ENCODE measurements at regions not wholly inside any gene's neighbourhood (a gene's known extent, or its start where the extent isn't known, plus 50 kb on each side); places are given as distances from the start of the nearest gene placed in this dataset.

DNA sequence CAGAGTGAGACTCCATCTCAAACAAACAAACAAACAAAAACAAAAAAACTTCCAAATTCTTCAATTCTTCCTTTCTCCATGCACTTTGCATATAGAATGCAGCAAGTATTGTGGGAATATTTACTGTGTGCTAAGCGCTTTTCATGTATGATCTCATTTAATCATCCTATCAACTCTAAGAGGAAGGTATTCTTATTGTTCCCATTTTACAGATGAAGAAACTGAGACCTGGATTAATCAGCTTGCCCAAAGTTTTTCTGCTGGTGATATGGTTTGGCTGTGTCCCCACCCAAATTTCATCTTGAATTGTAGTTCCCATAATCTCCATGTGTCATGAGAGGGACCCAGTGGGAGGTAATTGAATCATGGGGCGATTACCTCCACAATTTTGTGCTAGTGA is 56.6 kb upstream of the KCNG1 start:
- no peak overlapping the region for H3K4me3 Mint-ChIP-seq (ENCODE audit: unreplicated experiment)
- no peaks in the 10 kb centered on the region for H3K4me1 Mint-ChIP-seq (ENCODE audit: low read depth)
- H3K9me3 Mint-ChIP-seq (ENCODE audit: low read depth) = no peaks in the 10 kb centered on the region
- peaks cover 67% of the 10 kb centered on the region for H3K27me3 Mint-ChIP-seq (ENCODE audit: low read depth)
- H3K27ac Mint-ChIP-seq (ENCODE audit: unreplicated experiment) = no peak overlapping the region
- no peak for DNase-seq (ENCODE audit: low spot score)
- TF ChIP-seq, protein P1, sequence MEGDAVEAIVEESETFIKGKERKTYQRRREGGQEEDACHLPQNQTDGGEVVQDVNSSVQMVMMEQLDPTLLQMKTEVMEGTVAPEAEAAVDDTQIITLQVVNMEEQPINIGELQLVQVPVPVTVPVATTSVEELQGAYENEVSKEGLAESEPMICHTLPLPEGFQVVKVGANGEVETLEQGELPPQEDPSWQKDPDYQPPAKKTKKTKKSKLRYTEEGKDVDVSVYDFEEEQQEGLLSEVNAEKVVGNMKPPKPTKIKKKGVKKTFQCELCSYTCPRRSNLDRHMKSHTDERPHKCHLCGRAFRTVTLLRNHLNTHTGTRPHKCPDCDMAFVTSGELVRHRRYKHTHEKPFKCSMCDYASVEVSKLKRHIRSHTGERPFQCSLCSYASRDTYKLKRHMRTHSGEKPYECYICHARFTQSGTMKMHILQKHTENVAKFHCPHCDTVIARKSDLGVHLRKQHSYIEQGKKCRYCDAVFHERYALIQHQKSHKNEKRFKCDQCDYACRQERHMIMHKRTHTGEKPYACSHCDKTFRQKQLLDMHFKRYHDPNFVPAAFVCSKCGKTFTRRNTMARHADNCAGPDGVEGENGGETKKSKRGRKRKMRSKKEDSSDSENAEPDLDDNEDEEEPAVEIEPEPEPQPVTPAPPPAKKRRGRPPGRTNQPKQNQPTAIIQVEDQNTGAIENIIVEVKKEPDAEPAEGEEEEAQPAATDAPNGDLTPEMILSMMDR (IDR thresholded peaks at IDR 0.05) = no peak
- H3K36me3 Mint-ChIP-seq (ENCODE audit: low read depth) = no peaks in the 10 kb centered on the region

DNA sequence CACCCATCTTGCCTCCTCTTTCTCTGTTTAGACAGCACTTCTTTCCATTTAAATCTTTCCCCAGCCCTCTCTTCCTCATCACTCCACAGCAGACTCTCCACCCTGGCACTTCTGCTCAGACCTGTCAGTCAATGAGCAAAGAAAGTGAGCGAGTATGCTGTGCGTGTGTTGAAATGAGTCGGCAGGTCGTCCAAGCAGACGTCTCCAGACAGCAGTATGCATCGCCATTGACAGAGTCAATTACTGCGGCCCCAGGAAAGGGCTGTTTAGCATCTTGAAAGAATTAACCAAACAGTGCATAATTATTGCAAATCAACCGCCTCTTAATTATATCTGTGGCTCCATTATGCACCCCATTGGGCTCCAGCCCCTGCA is 54.8 kb upstream of the KCNG1 start:
- no peak overlapping the region for H3K4me3 Mint-ChIP-seq (ENCODE audit: unreplicated experiment)
- TF ChIP-seq, protein P1 (IDR thresholded peaks at IDR 0.05) = no peak
- no peaks in the 10 kb centered on the region for H3K4me1 Mint-ChIP-seq (ENCODE audit: low read depth)
- H3K9me3 Mint-ChIP-seq (ENCODE audit: low read depth) = no peaks in the 10 kb centered on the region
- no peak for DNase-seq (ENCODE audit: low spot score)
- H3K27ac Mint-ChIP-seq (ENCODE audit: unreplicated experiment) = no peak overlapping the region
- peaks cover 60% of the 10 kb centered on the region for H3K27me3 Mint-ChIP-seq (ENCODE audit: low read depth)
- no peaks in the 10 kb centered on the region for H3K36me3 Mint-ChIP-seq (ENCODE audit: low read depth)

DNA sequence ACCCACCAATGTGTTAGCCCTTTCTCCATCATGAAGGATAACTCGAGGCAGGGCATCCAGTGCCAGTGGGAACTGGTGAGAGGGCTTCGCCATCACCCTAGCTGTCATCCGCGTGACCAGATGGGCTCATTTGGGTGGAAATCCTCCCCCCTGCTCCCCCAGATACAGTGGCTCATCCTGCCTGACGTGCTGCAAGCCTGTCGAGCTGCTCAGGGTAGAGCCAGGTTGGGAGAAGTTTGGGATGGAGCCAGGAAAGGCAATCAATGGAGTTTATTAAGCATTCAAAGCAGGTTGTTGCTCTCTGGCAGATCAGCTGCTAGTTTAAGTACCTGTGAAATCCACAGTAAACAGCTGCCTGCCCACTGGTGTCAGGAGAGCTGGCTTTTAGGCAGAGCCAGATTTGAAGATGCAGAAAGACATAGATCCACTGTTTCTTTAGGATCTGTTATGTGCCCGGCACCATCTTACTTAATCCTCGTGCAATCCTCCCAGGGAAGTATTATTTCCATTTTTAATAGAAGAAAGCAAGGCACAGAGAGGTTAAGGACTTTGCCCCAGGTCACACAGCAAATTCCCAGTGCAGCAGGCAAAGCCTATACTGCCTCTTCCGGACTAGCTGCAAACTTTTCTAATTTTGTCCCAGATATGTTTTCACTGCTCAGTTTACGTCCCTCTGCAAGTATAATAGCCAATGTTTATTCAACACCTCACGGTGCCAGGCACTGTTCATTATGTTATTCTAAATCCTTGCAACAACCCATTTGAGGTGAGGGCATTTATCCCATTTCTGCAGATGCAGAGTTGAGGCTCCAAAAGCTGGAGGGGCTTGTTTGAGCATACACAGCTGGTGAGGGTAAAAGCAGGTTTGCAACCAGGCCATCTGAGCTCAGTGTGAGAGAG is 54.1 kb upstream of the KCNG1 start:
- TF ChIP-seq, protein P1 (IDR thresholded peaks at IDR 0.05) = peak; percentile 17
- no peaks in the 10 kb centered on the region for H3K36me3 Mint-ChIP-seq (ENCODE audit: low read depth)
- no peak overlapping the region for H3K27ac Mint-ChIP-seq (ENCODE audit: unreplicated experiment)
- no peak overlapping the region for H3K4me3 Mint-ChIP-seq (ENCODE audit: unreplicated experiment)
- H3K9me3 Mint-ChIP-seq (ENCODE audit: low read depth) = no peaks in the 10 kb centered on the region
- no peak for DNase-seq (ENCODE audit: low spot score)
- H3K27me3 Mint-ChIP-seq (ENCODE audit: low read depth) = peaks cover 59% of the 10 kb centered on the region
- no peaks in the 10 kb centered on the region for H3K4me1 Mint-ChIP-seq (ENCODE audit: low read depth)

DNA sequence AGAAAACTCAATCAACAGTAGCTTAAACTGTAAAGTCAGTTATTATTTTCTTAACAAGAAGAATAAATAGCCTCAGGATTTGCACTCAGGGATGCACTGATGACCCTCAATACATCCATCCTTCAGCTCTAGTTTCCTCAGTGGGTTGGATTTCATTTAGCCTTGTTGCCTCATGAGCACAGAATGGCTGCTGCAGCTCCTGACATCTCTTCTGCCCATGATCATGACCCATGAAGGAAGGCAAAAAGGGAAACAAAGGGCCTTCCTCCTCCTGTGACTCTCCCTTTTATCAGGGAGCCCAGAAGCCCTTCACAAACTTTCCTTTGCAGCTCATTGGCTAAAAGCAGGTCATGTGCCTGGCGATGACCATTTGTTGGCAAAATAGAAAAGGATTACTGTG is 51.2 kb upstream of the KCNG1 start:
- H3K4me1 Mint-ChIP-seq (ENCODE audit: low read depth) = no peaks in the 10 kb centered on the region
- TF ChIP-seq, protein P1 (IDR thresholded peaks at IDR 0.05) = no peak
- no peaks in the 10 kb centered on the region for H3K36me3 Mint-ChIP-seq (ENCODE audit: low read depth)
- H3K27ac Mint-ChIP-seq (ENCODE audit: unreplicated experiment) = no peak overlapping the region
- H3K9me3 Mint-ChIP-seq (ENCODE audit: low read depth) = no peaks in the 10 kb centered on the region
- DNase-seq (ENCODE audit: low spot score) = no peak
- H3K27me3 Mint-ChIP-seq (ENCODE audit: low read depth) = peaks cover 63% of the 10 kb centered on the region
- H3K4me3 Mint-ChIP-seq (ENCODE audit: unreplicated experiment) = no peak overlapping the region

Measured in chondrocyte (in vitro differentiated cells).